H1 (cell line): ENCODE measurements at regions not wholly inside any gene's neighbourhood (a gene's known extent, or its start where the extent isn't known, plus 50 kb on each side); places are given as distances from the start of the nearest gene placed in this dataset.

ENCODE experiments used
- BCL11A ChIP-seq, 2 experiments: IDR thresholded peaks; one replicate each; pipeline ENCODE4 v1.6.1; 2011; ENCODE audit warnings: low read depth in 2 of 2, low read length in 2 of 2, mild to moderate bottlenecking in 2 of 2
- CHD1 ChIP-seq: IDR thresholded peaks from 2 replicates; pipeline ENCODE4 v1.6.1; 2012; ENCODE audit warnings: low read depth, low read length, improper control_type of control experiment
- EP300 ChIP-seq, 2 experiments: IDR thresholded peaks; 1 replicate in 1 of 2; 2 replicates in 1 of 2; pipeline ENCODE4 v1.6.1; 2011 to 2012; ENCODE audit warnings: low read depth in 2 of 2, low read length in 2 of 2, mild to moderate bottlenecking in 2 of 2, borderline replicate concordance in 1 of 2, inconsistent platforms in 1 of 2, moderate library complexity in 1 of 2
- HDAC2 ChIP-seq, 2 experiments: fragments of 300-600 bp in 1 of 2; sonication (generic) in 1 of 2; IDR thresholded peaks; 2 replicates each; pipeline ENCODE4 v1.6.1; 2011 to 2012; ENCODE audit warnings: low read depth in 2 of 2, low read length in 2 of 2, mild to moderate bottlenecking in 2 of 2, moderate library complexity in 2 of 2, borderline replicate concordance in 1 of 2, inconsistent platforms in 1 of 2
- JUND ChIP-seq: IDR thresholded peaks from 2 replicates; pipeline ENCODE4 v1.6.1; 2011; ENCODE audit warnings: mild to moderate bottlenecking, improper control_type of control experiment, low read length
- RXRA ChIP-seq: IDR thresholded peaks from 2 replicates; pipeline ENCODE4 v1.6.1; 2011; ENCODE audit warnings: low read depth, mild to moderate bottlenecking, low read length, moderate library complexity; ENCODE audit not compliant: insufficient read depth

GRCh38 chr2:17239550-17239949, 278.7 kb downstream of the RAD51AP2 start (continued):
- TF ChIP-seq BCL11A (IDR thresholded peaks at IDR 0.05; ENCODE audit: low read depth in 2 of 2, low read length in 2 of 2) = no peak
- TF ChIP-seq RXRA = no peak
- TF ChIP-seq JUND = no peak
- no peak for TF ChIP-seq CHD1
- no peak for TF ChIP-seq HDAC2 (IDR thresholded peaks at IDR 0.05; ENCODE audit: borderline replicate concordance in 1 of 2, low read depth in 2 of 2, low read length in 2 of 2)
- TF ChIP-seq EP300 (IDR thresholded peaks at IDR 0.05; ENCODE audit: borderline replicate concordance in 1 of 2, low read depth in 2 of 2, low read length in 2 of 2) = no peak
